GM19023 (cell line): ENCODE measurements at regions not wholly inside any gene's neighbourhood (a gene's known extent, or its start where the extent isn't known, plus 50 kb on each side); places are given as distances from the start of the nearest gene placed in this dataset.

Experiments
- ATAC-seq: cut with Tn5 transposase; IDR thresholded peaks from one replicate; pipeline ENCODE4 v1.9.1; 2021; ENCODE audit warnings: mild to moderate bottlenecking, moderate library complexity; ENCODE audit not compliant: unreplicated experiment

GRCh38 chr5:145292278-145292677 is 542.9 kb downstream of the PRELID2 start:
- no peak for ATAC-seq

- no peak for ATAC-seq
Measured at GRCh38 chr5:145283141-145283810, 551.9 kb downstream of the PRELID2 start.

- ATAC-seq: no peak
Measured at GRCh38 chr5:145280806-145281205, 554.3 kb downstream of the PRELID2 start.

- ATAC-seq: no peak
Measured at GRCh38 chr5:145280214-145280613, 554.9 kb downstream of the PRELID2 start.

GRCh38 chr5:145260670-145261069 is 574.5 kb downstream of the PRELID2 start:
- ATAC-seq: no peak

GRCh38 chr5:145247745-145248040 is 587.4 kb downstream of the PRELID2 start:
- ATAC-seq: no peak

- no peak for ATAC-seq
Measured at GRCh38 chr5:145246961-145247744, 588.0 kb downstream of the PRELID2 start.

- ATAC-seq: no peak
Measured at GRCh38 chr5:145246379-145246778, 588.8 kb downstream of the PRELID2 start.

GRCh38 chr5:145245354-145245753 is 589.8 kb downstream of the PRELID2 start:
- no peak for ATAC-seq

- no peak for ATAC-seq
Measured at GRCh38 chr5:145244788-145245187, 590.4 kb downstream of the PRELID2 start.

GRCh38 chr5:145244251-145244650 is 590.9 kb downstream of the PRELID2 start:
- ATAC-seq: no peak

- ATAC-seq: no peak
Measured at GRCh38 chr5:145243016-145243415, 592.1 kb downstream of the PRELID2 start.

- ATAC-seq: no peak
Measured at GRCh38 chr5:145242551-145242950, 592.6 kb downstream of the PRELID2 start.

- no peak for ATAC-seq
Measured at GRCh38 chr5:145237843-145238242, 597.3 kb downstream of the PRELID2 start.

GRCh38 chr5:145236983-145237382 is 598.2 kb downstream of the PRELID2 start:
- ATAC-seq: no peak

GRCh38 chr5:145236127-145236526 is 599.0 kb downstream of the PRELID2 start:
- no peak for ATAC-seq

GRCh38 chr5:145233461-145233860 is 601.7 kb downstream of the PRELID2 start:
- no peak for ATAC-seq

GRCh38 chr5:145230781-145231180 is 604.4 kb downstream of the PRELID2 start:
- ATAC-seq: no peak

GRCh38 chr5:145228564-145228963 is 606.6 kb downstream of the PRELID2 start:
- ATAC-seq: no peak

- ATAC-seq: no peak
Measured at GRCh38 chr5:145227881-145228280, 607.3 kb downstream of the PRELID2 start.

GRCh38 chr5:145226726-145227125 is 608.4 kb downstream of the PRELID2 start:
- ATAC-seq: no peak

- no peak for ATAC-seq
Measured at GRCh38 chr5:145225529-145225928, 609.6 kb downstream of the PRELID2 start.

- ATAC-seq: no peak
Measured at GRCh38 chr5:145223582-145223981, 611.6 kb downstream of the PRELID2 start.
